GM18870 (cell line): ENCODE measurements at regions not wholly inside any gene's neighbourhood (a gene's known extent, or its start where the extent isn't known, plus 50 kb on each side); places are given as distances from the start of the nearest gene placed in this dataset.
"Not testable (repeated sequence)": the region's sequence is repeated elsewhere in the genome, so short reads cannot be mapped to it uniquely, and the experiment has no call there.

ENCODE experiments used
- ATAC-seq: cut with Tn5 transposase; IDR thresholded peaks from one replicate; pipeline ENCODE4 v1.9.1; 2021; ENCODE audit warnings: moderate library complexity; ENCODE audit not compliant: unreplicated experiment

- ATAC-seq: not testable (repeated sequence)
Measured at GRCh38 chr3:178348561-178349217, 187.5 kb upstream of the KCNMB2 start.

- not testable (repeated sequence) for ATAC-seq
Measured at GRCh38 chr3:178349218-178349596, 187.0 kb upstream of the KCNMB2 start.

- no peak for ATAC-seq
Measured at GRCh38 chr3:178350763-178351162, 185.5 kb upstream of the KCNMB2 start.

DNA sequence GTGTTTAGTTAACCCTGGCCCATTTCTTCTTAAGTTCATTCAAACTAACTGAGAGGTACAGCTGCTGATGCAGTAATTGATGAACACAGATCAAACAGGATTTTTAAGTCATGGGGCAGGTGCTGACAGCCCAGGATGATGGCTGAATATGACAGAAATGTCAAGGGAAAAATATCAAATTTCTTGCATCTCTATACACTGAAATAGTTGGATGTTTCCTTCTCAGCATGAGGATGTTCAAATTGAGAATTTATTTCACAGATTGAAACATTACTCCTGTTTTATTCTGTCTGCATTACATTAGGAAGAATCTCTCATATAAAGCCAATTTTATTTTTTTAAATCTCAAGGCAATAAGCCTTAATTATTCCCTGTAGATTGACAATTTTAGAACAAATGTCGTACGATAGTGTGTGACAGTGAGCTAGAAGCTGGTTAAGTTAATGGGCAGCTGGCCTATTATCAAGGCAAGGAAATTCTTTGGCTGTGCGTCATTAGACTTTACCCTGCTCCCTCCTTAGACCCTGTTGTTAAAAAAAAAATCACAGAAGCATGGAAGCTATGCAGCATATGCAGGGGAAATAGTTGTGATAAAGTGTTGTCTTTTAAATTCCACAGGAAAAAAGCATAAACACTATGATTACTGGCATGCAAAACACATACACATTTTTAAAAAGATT is 183.8 kb upstream of the KCNMB2 start:
- ATAC-seq: no peak

GRCh38 chr3:178353006-178353694 is 183.1 kb upstream of the KCNMB2 start:
- no peak for ATAC-seq

DNA sequence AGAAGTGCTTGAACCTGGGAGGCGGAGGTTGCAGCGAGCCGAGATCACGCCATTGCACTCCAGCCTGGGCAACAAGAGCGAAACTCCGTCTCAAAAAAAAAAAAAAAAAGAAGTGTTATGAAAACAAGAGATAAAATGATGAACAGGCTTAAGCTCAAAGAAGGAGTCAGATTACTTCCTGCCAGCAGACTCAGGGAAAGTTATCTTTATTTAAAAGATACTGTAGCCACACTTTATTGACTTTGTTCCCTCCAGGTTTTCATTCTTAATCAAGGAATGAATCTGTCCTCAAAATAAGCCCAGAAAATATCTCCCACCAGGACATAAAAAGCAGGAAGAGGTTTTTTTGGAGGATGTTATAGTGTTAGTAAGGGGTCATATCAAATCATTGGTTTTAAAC is 176.5 kb upstream of the KCNMB2 start:
- no peak for ATAC-seq

DNA sequence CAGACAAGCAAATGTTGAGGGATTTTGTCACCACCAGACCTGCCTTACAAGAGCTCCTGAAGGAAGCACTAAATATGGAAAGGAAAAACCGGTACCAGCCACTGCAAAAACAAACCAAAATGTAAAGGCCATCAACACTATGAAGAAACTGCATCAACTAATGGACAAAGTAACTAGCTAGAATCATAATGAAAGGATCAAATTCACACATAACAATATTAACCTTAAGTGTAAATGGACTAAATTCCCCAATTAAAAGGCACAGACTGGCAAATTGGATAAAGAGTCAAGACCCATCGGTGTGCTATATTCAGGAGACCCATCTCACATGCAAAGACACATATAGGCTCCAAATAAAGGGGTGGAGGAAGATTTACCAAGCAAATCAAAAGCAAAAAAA is 173.2 kb upstream of the KCNMB2 start:
- ATAC-seq: not testable (repeated sequence)

DNA sequence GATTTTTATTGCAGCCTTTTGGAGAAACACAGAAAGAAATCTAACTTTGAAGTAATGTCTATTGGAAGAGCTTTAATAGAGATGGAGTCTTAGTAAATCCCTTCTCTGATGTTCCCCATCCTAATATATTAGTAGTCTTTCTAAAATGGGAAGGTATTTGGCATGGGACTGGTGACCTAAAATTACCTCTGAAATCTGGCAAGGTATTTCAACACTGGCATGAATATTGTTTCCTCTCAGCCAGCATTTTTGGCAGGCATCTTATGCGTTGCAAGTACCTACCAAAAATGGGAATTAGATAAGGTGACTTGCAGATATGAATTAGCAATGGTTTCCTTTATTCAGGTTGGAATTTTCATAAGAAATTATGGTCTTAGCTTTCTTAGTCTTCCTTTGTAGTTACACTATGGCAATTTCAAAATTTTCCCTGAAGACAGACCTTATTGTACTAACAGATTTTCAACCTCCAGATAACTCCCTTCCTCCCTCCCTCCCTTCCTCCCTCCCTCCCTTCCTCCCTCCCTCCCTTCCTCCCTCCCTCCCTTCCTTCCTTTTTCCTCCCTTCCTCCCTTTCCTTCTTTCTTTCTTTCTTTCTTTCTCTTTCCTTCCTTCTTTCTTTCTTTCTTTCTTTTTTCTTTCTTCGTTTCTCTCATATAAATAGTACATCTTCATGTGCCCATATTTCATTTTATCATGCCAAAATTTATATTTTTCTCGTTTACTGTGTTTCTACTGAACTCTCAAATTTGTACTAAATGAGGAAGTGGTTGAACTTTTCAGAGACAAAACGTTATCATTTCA is 168.2 kb upstream of the KCNMB2 start:
- no peak for ATAC-seq

- no peak for ATAC-seq
Measured at GRCh38 chr3:178369006-178369405, 167.2 kb upstream of the KCNMB2 start.

GRCh38 chr3:178369811-178370210 is 166.4 kb upstream of the KCNMB2 start:
- ATAC-seq: no peak

DNA sequence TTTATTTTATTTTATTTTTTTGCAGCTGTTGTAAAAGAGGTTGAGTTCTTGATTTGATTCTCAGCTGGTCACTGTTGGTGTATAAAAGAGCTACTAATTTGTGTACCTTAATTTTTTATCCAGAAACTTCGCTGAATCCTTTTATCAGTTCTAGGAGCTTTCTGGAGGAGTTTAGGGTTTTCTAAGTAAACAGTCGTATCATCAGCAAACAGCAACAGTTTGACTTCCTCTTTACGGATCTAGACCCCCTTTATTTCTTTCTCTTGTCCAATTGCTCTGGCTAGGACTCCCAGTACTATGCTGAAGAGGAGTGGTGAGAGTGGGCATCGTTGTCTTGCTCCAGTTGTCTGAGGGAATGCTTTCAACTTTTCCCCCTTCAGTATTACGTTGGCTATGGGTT is 165.8 kb upstream of the KCNMB2 start:
- ATAC-seq: no peak

DNA sequence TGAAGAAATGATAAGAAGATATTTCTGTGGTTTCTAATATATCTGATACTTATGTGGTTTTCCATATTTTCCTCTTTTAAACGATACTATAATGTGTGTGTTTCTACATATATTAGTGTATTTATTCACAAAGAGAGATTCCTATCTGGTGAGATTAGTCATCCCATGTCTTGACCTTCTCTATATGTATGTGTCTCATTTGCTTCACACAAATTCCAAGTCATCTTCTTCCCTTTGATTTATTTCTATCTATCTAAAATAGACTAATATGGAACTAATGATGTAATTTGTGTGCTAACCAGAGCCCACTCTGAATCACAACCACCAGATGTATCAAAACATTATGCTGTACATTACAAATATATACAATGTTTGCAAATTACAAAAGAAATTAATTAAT is 154.7 kb upstream of the KCNMB2 start:
- no peak for ATAC-seq

GRCh38 chr3:178381971-178382448 is 154.2 kb upstream of the KCNMB2 start:
- ATAC-seq: no peak

- no peak for ATAC-seq
Measured at GRCh38 chr3:178382449-178383061, 153.7 kb upstream of the KCNMB2 start.

- no peak for ATAC-seq
Measured at GRCh38 chr3:178384321-178385230, 151.7 kb upstream of the KCNMB2 start.

DNA sequence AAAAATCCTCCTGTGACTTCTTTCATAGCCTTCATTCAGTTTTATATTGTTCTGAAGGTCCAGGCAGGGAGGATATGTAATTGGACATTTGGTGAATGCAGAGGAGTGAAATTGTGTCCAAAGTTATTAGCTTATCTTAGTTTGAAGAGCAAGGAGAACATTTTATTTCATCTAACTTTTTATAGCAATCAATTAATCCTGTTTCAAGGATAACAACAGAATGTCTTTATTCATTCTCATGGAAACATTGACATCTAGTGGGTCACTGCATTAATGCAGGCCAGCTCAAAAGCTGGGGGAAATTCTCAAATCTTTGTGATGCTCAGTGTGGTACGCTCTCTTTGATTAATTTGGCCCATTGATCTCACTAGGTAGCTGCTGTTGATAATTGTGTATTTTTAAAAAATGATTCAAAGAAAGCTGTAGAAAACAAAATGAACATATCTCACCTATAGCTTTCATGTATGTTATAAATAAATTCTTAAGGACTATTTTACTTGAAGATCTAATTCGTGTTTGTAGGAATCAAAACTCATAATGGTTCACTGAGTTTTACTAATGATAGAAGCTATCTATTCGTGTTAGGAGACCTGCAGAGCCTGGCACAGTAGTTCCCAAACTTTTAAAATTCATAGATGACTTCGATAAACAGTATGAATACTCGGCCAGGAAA is 150.8 kb upstream of the KCNMB2 start:
- ATAC-seq: no peak

- no peak for ATAC-seq
Measured at GRCh38 chr3:178386401-178386800, 149.8 kb upstream of the KCNMB2 start.

DNA sequence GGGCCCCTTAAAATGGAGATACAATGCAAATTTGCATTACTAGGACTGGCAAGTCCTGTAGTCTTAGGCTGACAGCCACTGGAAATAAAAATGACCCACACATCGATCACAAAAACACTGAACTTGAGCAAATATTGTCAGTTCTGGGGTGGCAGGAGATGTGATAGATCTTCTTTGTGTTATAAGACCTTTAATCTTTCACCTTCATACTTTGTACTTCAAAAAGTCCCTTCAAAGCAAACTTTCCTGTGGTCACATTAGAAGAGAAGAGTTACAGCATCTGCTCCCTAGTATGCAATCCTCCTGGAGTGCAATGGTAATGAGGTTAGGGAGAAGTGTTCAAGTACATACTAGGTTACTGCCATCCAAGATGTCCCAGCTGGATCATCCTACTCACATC is 149.4 kb upstream of the KCNMB2 start:
- ATAC-seq: no peak

- no peak for ATAC-seq
Measured at GRCh38 chr3:178388473-178388872, 147.8 kb upstream of the KCNMB2 start.
